OCI-M1 (cell line): ENCODE measurements at regions not wholly inside any gene's neighbourhood (a gene's known extent, or its start where the extent isn't known, plus 50 kb on each side); places are given as distances from the start of the nearest gene placed in this dataset.
A peak's percentile ranks its signal among the peaks of the same experiment; 100 is the strongest.

ENCODE experiments used
- DNase-seq: peaks from one replicate; lab custom pipeline; 2025; lab: John Stamatoyannopoulos, UW

GRCh38 chr22:49236541-49237075 lies 591.1 kb downstream of the BRD1 start:
- no peak for DNase-seq

GRCh38 chr22:49235463-49236300 lies 592.0 kb downstream of the BRD1 start:
- DNase-seq = no peak

GRCh38 chr22:49234459-49234858 lies 593.2 kb downstream of the BRD1 start:
- DNase-seq = no peak

- DNase-seq = no peak
Observed at GRCh38 chr22:49233507-49234100, 594.1 kb downstream of the BRD1 start.

GRCh38 chr22:49232319-49233067 lies 595.2 kb downstream of the BRD1 start:
- DNase-seq = no peak

GRCh38 chr22:49230194-49230577 lies 597.5 kb downstream of the BRD1 start:
- peak; percentile 14 for DNase-seq

- DNase-seq = no peak
Observed at GRCh38 chr22:49229483-49230193, 598.0 kb downstream of the BRD1 start.

- no peak for DNase-seq
Observed at GRCh38 chr22:49228431-49229037, 599.1 kb downstream of the BRD1 start.

GRCh38 chr22:49227670-49228069 lies 600.0 kb downstream of the BRD1 start:
- DNase-seq = no peak

GRCh38 chr22:49226096-49226495 lies 601.6 kb downstream of the BRD1 start:
- DNase-seq = no peak

- DNase-seq = no peak
Observed at GRCh38 chr22:49224243-49224642, 603.4 kb downstream of the BRD1 start.

GRCh38 chr22:49218142-49218541 lies 609.5 kb downstream of the BRD1 start:
- DNase-seq = no peak

GRCh38 chr22:49216579-49216978 lies 611.1 kb downstream of the BRD1 start:
- no peak for DNase-seq

GRCh38 chr22:49215840-49216239 lies 611.8 kb downstream of the BRD1 start:
- no peak for DNase-seq

GRCh38 chr22:49214976-49215375 lies 612.7 kb downstream of the BRD1 start:
- DNase-seq = no peak

GRCh38 chr22:49213731-49214352 lies 613.8 kb downstream of the BRD1 start:
- no peak for DNase-seq

- DNase-seq = no peak
Observed at GRCh38 chr22:49212466-49212865, 615.2 kb downstream of the BRD1 start.

GRCh38 chr22:49212002-49212401 lies 615.7 kb downstream of the BRD1 start:
- no peak for DNase-seq

GRCh38 chr22:49211176-49211575 lies 616.5 kb downstream of the BRD1 start:
- no peak for DNase-seq

GRCh38 chr22:49210606-49211005 lies 617.1 kb downstream of the BRD1 start:
- no peak for DNase-seq
